SK-N-SH (cell line): ENCODE measurements at regions not wholly inside any gene's neighbourhood (a gene's known extent, or its start where the extent isn't known, plus 50 kb on each side); places are given as distances from the start of the nearest gene placed in this dataset.
"Not testable (repeated sequence)": the region's sequence is repeated elsewhere in the genome, so short reads cannot be mapped to it uniquely, and the experiment has no call there.

Experiments used
- CTCF ChIA-PET: fragments of 300-600, 350-600 bp; formaldehyde crosslinking; extraction: SDS; loops from one replicate; lab custom pipeline; 2021; lab: Yijun Ruan, JAX
- POLR2A ChIA-PET: fragments of 350-600 bp; sonication (Branson Sonifier 250); formaldehyde crosslinking; extraction: SDS; loops from one replicate; lab custom pipeline; 2020; ENCODE audit warnings: antibody characterized with exemption, inconsistent platforms; lab: Yijun Ruan, JAX
- DNase-seq: peaks from one replicate; pipeline ENCODE4 v3.0.0; 2012
- H2AFZ ChIP-seq: fragments of 200-600 bp; sonication (generic); 2 replicates; pipeline ENCODE4 v1.8.1; 2016; ENCODE audit warnings: antibody characterized with exemption, mild to moderate bottlenecking, low read depth
- H3F3A ChIP-seq: fragments of 200-600 bp; sonication (generic); replicated peaks from 2 replicates; pipeline ENCODE3; 2016; ENCODE audit warnings: antibody characterized with exemption, mild to moderate bottlenecking; ENCODE audit not compliant: insufficient read depth
- H3K27ac ChIP-seq, 2 experiments: fragments of 200-500 bp in 1 of 2; fragments of 200-600 bp in 1 of 2; sonication (Bioruptor generic) in 1 of 2; sonication (generic), shearing (Covaris generic) in 1 of 2; 2 replicates each; pipeline versions ENCODE4 v1.5.1 to v1.6.1; 2014 to 2016; ENCODE audit warnings: low read depth in 2 of 2, inconsistent platforms in 1 of 2, low read length in 1 of 2, mild to moderate bottlenecking in 1 of 2, mixed read lengths in 1 of 2
- H3K27me3 ChIP-seq: fragments of 200-600 bp; sonication (generic), shearing (Covaris generic); 2 replicates; pipeline ENCODE4 v1.6.1; 2016; ENCODE audit warnings: mixed run types; ENCODE audit not compliant: insufficient read depth
- H3K36me3 ChIP-seq, 2 experiments: fragments of 200-500 bp in 1 of 2; fragments of 200-600 bp in 1 of 2; sonication (Bioruptor generic) in 1 of 2; sonication (generic) in 1 of 2; replicated peaks in 1 of 2; 2 replicates each; pipeline versions ENCODE3 to v1.5.1; 2014 to 2016; ENCODE audit warnings: low read length in 1 of 2, mild to moderate bottlenecking in 1 of 2; ENCODE audit not compliant: insufficient read depth in 2 of 2, control insufficient read depth in 1 of 2
- H3K4me1 ChIP-seq, 2 experiments: fragments of 200-500 bp in 1 of 2; fragments of 200-600 bp in 1 of 2; sonication (Bioruptor generic) in 1 of 2; sonication (generic), shearing (Covaris generic) in 1 of 2; 2 replicates each; pipeline versions ENCODE4 v1.5.1 to v1.6.1; 2014 to 2016; ENCODE audit warnings: low read depth in 1 of 2, low read length in 1 of 2, mixed run types in 1 of 2; ENCODE audit not compliant: insufficient read depth in 2 of 2, control insufficient read depth in 1 of 2
- H3K4me2 ChIP-seq: fragments of 200-600 bp; sonication (generic), shearing (Covaris generic); 2 replicates; pipeline ENCODE4 v1.6.1; 2017; ENCODE audit warnings: mixed run types
- H3K4me3 ChIP-seq, 2 experiments: fragments of 200-500 bp in 1 of 2; fragments of 200-600 bp in 1 of 2; sonication (Bioruptor generic) in 1 of 2; sonication (generic), shearing (Covaris generic) in 1 of 2; 2 replicates each; pipeline versions ENCODE4 v1.5.1 to v1.8.1; 2014 to 2016; ENCODE audit warnings: low read depth in 2 of 2, inconsistent platforms in 1 of 2, low read length in 1 of 2, mild to moderate bottlenecking in 1 of 2, mixed read lengths in 1 of 2, moderate library complexity in 1 of 2
- H3K79me2 ChIP-seq: fragments of 200-600 bp; sonication (generic); 2 replicates; pipeline ENCODE4 v1.8.1; 2017; ENCODE audit warnings: mild to moderate bottlenecking; ENCODE audit not compliant: insufficient read depth
- H3K9ac ChIP-seq: fragments of 200-600 bp; sonication (generic); 2 replicates; pipeline ENCODE4 v1.6.1; 2017; ENCODE audit warnings: mixed run types
- H3K9me2 ChIP-seq: fragments of 200-600 bp; sonication (generic); 2 replicates; pipeline ENCODE4 v1.6.1; 2017; ENCODE audit warnings: mixed run types
- H3K9me3 ChIP-seq: fragments of 200-600 bp; sonication (generic); 2 replicates; pipeline ENCODE4 v1.6.1; 2017; ENCODE audit warnings: mixed run types, mild to moderate bottlenecking, moderate library complexity
- H4K20me1 ChIP-seq: fragments of 200-600 bp; sonication (generic); 2 replicates; pipeline ENCODE4 v1.6.1; 2017; ENCODE audit warnings: mild to moderate bottlenecking, mixed run types; ENCODE audit not compliant: insufficient read depth
- CHD2 ChIP-seq: fragments of 150-350 bp; IDR thresholded peaks from 2 replicates; pipeline ENCODE4 v1.6.1; 2018; ENCODE audit warnings: low read length; ENCODE audit not compliant: partially characterized antibody
- CTCF ChIP-seq: fragments of 200-600 bp; sonication (generic); IDR thresholded peaks from 2 replicates; pipeline ENCODE4 v1.6.1; 2017; ENCODE audit warnings: antibody characterized with exemption, mild to moderate bottlenecking, moderate library complexity
- FOXJ3 ChIP-seq: sonication (generic); formaldehyde crosslinking; IDR thresholded peaks from 2 replicates; pipeline ENCODE4 v1.5.1; 2020; ENCODE audit warnings: mild to moderate bottlenecking, missing genetic modification reagents
- FOXM1 ChIP-seq: IDR thresholded peaks from 2 replicates; pipeline ENCODE4 v1.4.0; 2012; ENCODE audit warnings: low read depth, mild to moderate bottlenecking
- GABPA ChIP-seq: IDR thresholded peaks from 2 replicates; pipeline ENCODE4 v1.4.0; 2012; ENCODE audit warnings: low read depth, mild to moderate bottlenecking
- MEF2A ChIP-seq: IDR thresholded peaks from 2 replicates; pipeline ENCODE4 v1.4.0; 2012; ENCODE audit warnings: low read depth, borderline replicate concordance
- MXI1 ChIP-seq: IDR thresholded peaks from 2 replicates; pipeline ENCODE4 v1.6.1; 2012; ENCODE audit warnings: mild to moderate bottlenecking, low read depth, low read length, improper control_type of control experiment
- POLR2AphosphoS5 ChIP-seq: IDR thresholded peaks from 2 replicates; pipeline ENCODE4 v1.6.1; 2012; ENCODE audit warnings: low read depth, low read length
- SMC3 ChIP-seq: IDR thresholded peaks from 2 replicates; pipeline ENCODE4 v1.6.1; 2012; ENCODE audit warnings: low read depth, low read length, improper control_type of control experiment
- TEAD4 ChIP-seq: IDR thresholded peaks from 2 replicates; pipeline ENCODE4 v1.4.0; 2012; ENCODE audit warnings: mild to moderate bottlenecking, borderline replicate concordance; ENCODE audit not compliant: insufficient read depth
- USF2 ChIP-seq: fragments of 150-350 bp; IDR thresholded peaks from 2 replicates; pipeline ENCODE4 v1.6.1; 2017; ENCODE audit warnings: antibody characterized with exemption, low read length, low read depth, borderline replicate concordance
- YY1 ChIP-seq: IDR thresholded peaks from 2 replicates; pipeline ENCODE4 v1.4.0; 2012; ENCODE audit warnings: low read depth, mild to moderate bottlenecking
- WGBS: methylation state at CpG from one replicate; pipeline ENCODE4 v1.1.6; 2017; ENCODE audit warnings: low lambda C conversion rate; 5-methylcytosine and 5-hydroxymethylcytosine counted together
- TF ChIP-seq, protein P1 (sequence below): IDR thresholded peaks from 2 replicates; pipeline ENCODE4 v1.6.1; 2012; ENCODE audit warnings: mild to moderate bottlenecking, low read depth, low read length, moderate library complexity
- TF ChIP-seq, protein P2 (sequence below): IDR thresholded peaks from 2 replicates; pipeline ENCODE4 v1.4.0; 2012; ENCODE audit warnings: low read depth, borderline replicate concordance

DNA sequence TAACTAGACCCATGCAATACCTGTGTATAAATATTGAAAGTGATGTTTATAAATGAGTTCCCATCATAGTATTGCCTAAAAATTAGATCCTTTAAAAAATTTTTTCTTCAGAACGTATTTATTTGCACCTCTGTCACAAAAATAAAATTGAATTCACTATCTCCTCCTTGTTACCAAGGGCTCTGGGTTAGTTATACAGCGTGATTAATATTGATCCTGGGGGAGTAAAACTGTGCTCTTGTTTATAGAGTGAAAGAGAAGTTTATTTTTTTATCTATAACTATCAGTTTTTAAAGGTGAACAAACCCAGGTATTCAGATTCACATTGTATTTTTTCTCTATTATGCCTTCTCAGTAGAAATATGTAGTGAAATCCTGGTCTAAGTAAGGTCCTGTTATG lies 458.5 kb downstream of the CPS1 start:
- no peaks in the 10 kb centered on the region for H4K20me1 ChIP-seq
- H3K9me2 ChIP-seq = no peaks in the 10 kb centered on the region
- POLR2A ChIA-PET = no interaction called here
- no peaks in the 10 kb centered on the region for H3K4me1 ChIP-seq
- TF ChIP-seq FOXJ3 (CRISPR knock-in tag) = no peak
- no peak for TF ChIP-seq TEAD4
- TF ChIP-seq, protein P1, sequence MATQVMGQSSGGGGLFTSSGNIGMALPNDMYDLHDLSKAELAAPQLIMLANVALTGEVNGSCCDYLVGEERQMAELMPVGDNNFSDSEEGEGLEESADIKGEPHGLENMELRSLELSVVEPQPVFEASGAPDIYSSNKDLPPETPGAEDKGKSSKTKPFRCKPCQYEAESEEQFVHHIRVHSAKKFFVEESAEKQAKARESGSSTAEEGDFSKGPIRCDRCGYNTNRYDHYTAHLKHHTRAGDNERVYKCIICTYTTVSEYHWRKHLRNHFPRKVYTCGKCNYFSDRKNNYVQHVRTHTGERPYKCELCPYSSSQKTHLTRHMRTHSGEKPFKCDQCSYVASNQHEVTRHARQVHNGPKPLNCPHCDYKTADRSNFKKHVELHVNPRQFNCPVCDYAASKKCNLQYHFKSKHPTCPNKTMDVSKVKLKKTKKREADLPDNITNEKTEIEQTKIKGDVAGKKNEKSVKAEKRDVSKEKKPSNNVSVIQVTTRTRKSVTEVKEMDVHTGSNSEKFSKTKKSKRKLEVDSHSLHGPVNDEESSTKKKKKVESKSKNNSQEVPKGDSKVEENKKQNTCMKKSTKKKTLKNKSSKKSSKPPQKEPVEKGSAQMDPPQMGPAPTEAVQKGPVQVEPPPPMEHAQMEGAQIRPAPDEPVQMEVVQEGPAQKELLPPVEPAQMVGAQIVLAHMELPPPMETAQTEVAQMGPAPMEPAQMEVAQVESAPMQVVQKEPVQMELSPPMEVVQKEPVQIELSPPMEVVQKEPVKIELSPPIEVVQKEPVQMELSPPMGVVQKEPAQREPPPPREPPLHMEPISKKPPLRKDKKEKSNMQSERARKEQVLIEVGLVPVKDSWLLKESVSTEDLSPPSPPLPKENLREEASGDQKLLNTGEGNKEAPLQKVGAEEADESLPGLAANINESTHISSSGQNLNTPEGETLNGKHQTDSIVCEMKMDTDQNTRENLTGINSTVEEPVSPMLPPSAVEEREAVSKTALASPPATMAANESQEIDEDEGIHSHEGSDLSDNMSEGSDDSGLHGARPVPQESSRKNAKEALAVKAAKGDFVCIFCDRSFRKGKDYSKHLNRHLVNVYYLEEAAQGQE = no peak
- TF ChIP-seq, all 33 proteins: peak for 0
- no peaks in the 10 kb centered on the region for H3K36me3 ChIP-seq
- H2AFZ ChIP-seq = no peak overlapping the region
- H3K9me3 ChIP-seq = no peaks in the 10 kb centered on the region
- H3K27me3 ChIP-seq = no peaks in the 10 kb centered on the region
- no peak overlapping the region for H3K4me3 ChIP-seq
- DNase-seq = no peak
- H3K27ac ChIP-seq = no peak overlapping the region
- no peaks in the 10 kb centered on the region for H3K79me2 ChIP-seq
- H3F3A ChIP-seq = no peaks in the 10 kb centered on the region
- 26% methylated on average over 2 of the region's 2 CpGs for WGBS
- CTCF ChIA-PET = no interaction called here
- no peak overlapping the region for H3K4me2 ChIP-seq
- no peak overlapping the region for H3K9ac ChIP-seq

DNA sequence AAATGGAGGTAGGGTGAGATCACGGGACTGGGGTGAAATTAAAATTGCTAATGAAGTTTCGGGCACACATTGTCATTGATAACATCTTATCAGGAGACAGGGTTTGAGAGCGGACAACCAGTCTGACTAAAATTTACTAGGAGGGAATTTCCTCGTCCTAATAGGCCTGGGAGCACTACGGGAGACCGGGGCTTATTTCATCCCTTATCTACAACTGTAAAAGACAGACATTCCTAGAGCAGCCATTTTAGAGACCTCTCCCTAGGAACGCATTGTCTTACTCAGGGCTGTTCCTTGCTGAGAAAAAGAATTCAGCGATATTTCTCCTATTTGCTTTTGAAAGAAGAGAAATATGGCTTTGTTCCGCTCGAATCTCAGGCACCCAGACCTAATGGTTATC lies 468.7 kb downstream of the CPS1 start:
- H2AFZ ChIP-seq, H3F3A ChIP-seq, H3K27ac ChIP-seq, H3K4me1 ChIP-seq, POLR2A ChIA-PET, H3K9me2 ChIP-seq, H3K9ac ChIP-seq, H3K27me3 ChIP-seq, H3K9me3 ChIP-seq, H3K36me3 ChIP-seq, H3K79me2 ChIP-seq, DNase-seq, H3K4me3 ChIP-seq, H3K4me2 ChIP-seq, H4K20me1 ChIP-seq: not testable (repeated sequence)
- WGBS = 52% methylated on average over 10 of the region's 10 CpGs
- CTCF ChIA-PET = interaction anchor here (1.2 kb wide), 1 partner anchor 8 kb away, joined by 5 read pairs; no protein-coding TSS in a partner anchor

- no peak overlapping the region for H3K4me2 ChIP-seq
- H3K36me3 ChIP-seq = no peaks in the 10 kb centered on the region
- no peaks in the 10 kb centered on the region for H3K9me3 ChIP-seq
- H3K4me3 ChIP-seq = no peak overlapping the region
- no peaks in the 10 kb centered on the region for H3K27me3 ChIP-seq
- H3F3A ChIP-seq = no peaks in the 10 kb centered on the region
- ChIA-PET POLR2A (no interaction called here), CTCF (no interaction called here)
- H2AFZ ChIP-seq = no peak overlapping the region
- no peak for DNase-seq
- 5% methylated on average over 2 of the region's 2 CpGs for WGBS
- no peaks in the 10 kb centered on the region for H4K20me1 ChIP-seq
- no peak overlapping the region for H3K9ac ChIP-seq
- H3K9me2 ChIP-seq = no peaks in the 10 kb centered on the region
- no peak overlapping the region for H3K27ac ChIP-seq
- H3K79me2 ChIP-seq = no peaks in the 10 kb centered on the region
- H3K4me1 ChIP-seq = no peaks in the 10 kb centered on the region
- TF ChIP-seq TEAD4 (no peak), FOXM1 (no peak), SMC3 (no peak), POLR2AphosphoS5 (no peak), CHD2 (no peak), CTCF (no peak), YY1 (no peak), MXI1 (no peak), USF2 (no peak), FOXJ3 (CRISPR knock-in tag) (no peak), GABPA (no peak), MEF2A (no peak)
- TF ChIP-seq, protein P2, sequence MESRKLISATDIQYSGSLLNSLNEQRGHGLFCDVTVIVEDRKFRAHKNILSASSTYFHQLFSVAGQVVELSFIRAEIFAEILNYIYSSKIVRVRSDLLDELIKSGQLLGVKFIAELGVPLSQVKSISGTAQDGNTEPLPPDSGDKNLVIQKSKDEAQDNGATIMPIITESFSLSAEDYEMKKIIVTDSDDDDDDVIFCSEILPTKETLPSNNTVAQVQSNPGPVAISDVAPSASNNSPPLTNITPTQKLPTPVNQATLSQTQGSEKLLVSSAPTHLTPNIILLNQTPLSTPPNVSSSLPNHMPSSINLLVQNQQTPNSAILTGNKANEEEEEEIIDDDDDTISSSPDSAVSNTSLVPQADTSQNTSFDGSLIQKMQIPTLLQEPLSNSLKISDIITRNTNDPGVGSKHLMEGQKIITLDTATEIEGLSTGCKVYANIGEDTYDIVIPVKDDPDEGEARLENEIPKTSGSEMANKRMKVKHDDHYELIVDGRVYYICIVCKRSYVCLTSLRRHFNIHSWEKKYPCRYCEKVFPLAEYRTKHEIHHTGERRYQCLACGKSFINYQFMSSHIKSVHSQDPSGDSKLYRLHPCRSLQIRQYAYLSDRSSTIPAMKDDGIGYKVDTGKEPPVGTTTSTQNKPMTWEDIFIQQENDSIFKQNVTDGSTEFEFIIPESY = no peak
Measured at GRCh38 chr2:211026109-211026508, 469.7 kb downstream of the CPS1 start.
